OCI-LY7 (cell line): ENCODE measurements at regions not wholly inside any gene's neighbourhood (a gene's known extent, or its start where the extent isn't known, plus 50 kb on each side); places are given as distances from the start of the nearest gene placed in this dataset.

Experiments used
- BruUV-seq: library from RNA; stranded (reverse); fragments of 400-500 nt; replicated peaks from 2 replicates; lab custom pipeline; 2021; lab: Mats Ljungman, UMichigan
- CTCF ChIA-PET: fragments of 300-600 bp; sonication (Branson Sonifier 250); formaldehyde crosslinking; loops from one replicate; lab custom pipeline; 2022; ENCODE audit warnings: antibody characterized with exemption; ENCODE audit not compliant: unreplicated experiment; lab: Charles Lee
- POLR2A ChIA-PET: fragments of 300-600 bp; sonication (Branson Sonifier 250); formaldehyde crosslinking; loops from one replicate; lab custom pipeline; 2022; ENCODE audit warnings: antibody characterized with exemption; lab: Charles Lee
- DNase-seq: peaks from one replicate; pipeline ENCODE4 v3.0.0-alpha.2; 2015; ENCODE audit warnings: low spot score
- H2AFZ ChIP-seq: fragments of 200-600 bp; sonication (generic), shearing (Covaris generic); 2 replicates; pipeline ENCODE4 v1.6.1; 2014; ENCODE audit warnings: mild to moderate bottlenecking, antibody characterized with exemption, low read length, moderate library complexity
- H3K27ac ChIP-seq: fragments of 200-600 bp; sonication (generic); 2 replicates; pipeline ENCODE4 v1.5.1; 2014; ENCODE audit warnings: mixed run types, low read depth, mild to moderate bottlenecking, moderate library complexity, low read length, inconsistent platforms; ENCODE audit not compliant: poor library complexity, severe bottlenecking
- H3K36me3 ChIP-seq: fragments of 200-600 bp; sonication (generic); 2 replicates; pipeline ENCODE4 v1.6.1; 2014; ENCODE audit warnings: mild to moderate bottlenecking, antibody characterized with exemption, low read length, moderate library complexity, mixed read lengths; ENCODE audit not compliant: insufficient read depth
- H3K4me1 ChIP-seq: fragments of 200-600 bp; sonication (generic); 2 replicates; pipeline ENCODE4 v1.5.1; 2014; ENCODE audit warnings: mild to moderate bottlenecking, low read length; ENCODE audit not compliant: insufficient read depth, poor library complexity, severe bottlenecking
- H3K4me2 ChIP-seq: fragments of 200-600 bp; sonication (generic); 2 replicates; pipeline ENCODE4 v1.6.1; 2014; ENCODE audit warnings: mild to moderate bottlenecking, low read length
- H3K4me3 ChIP-seq: fragments of 200-600 bp; sonication (generic); 2 replicates; pipeline ENCODE4 v1.5.1; 2014; ENCODE audit warnings: mild to moderate bottlenecking, low read depth, low read length; ENCODE audit not compliant: poor library complexity, severe bottlenecking
- H3K79me2 ChIP-seq: fragments of 200-600 bp; sonication (generic); 2 replicates; pipeline ENCODE4 v1.6.1; 2016; ENCODE audit warnings: low read depth, mild to moderate bottlenecking, low read length, moderate library complexity, mixed read lengths; ENCODE audit not compliant: insufficient read depth
- H3K9me2 ChIP-seq: fragments of 200-600 bp; sonication (generic); 2 replicates; pipeline ENCODE4 v1.6.1; 2016; ENCODE audit warnings: mild to moderate bottlenecking, low read length, mixed read lengths; ENCODE audit not compliant: insufficient read depth
- H3K9me3 ChIP-seq: fragments of 200-600 bp; sonication (generic); 2 replicates; pipeline ENCODE4 v1.6.1; 2014; ENCODE audit warnings: mild to moderate bottlenecking, mixed run types, low read length, mixed read lengths
- H4K20me1 ChIP-seq: fragments of 200-600 bp; sonication (generic); 2 replicates; pipeline ENCODE4 v1.6.1; 2014; ENCODE audit warnings: mild to moderate bottlenecking, antibody characterized with exemption, low read length, moderate library complexity, mixed read lengths; ENCODE audit not compliant: insufficient read depth
- EZH2phosphoT487 ChIP-seq: fragments of 200-600 bp; sonication (generic); IDR thresholded peaks from 2 replicates; pipeline ENCODE4 v1.6.1; 2018; ENCODE audit warnings: low read depth, borderline replicate concordance, mild to moderate bottlenecking, mixed run types, antibody characterized with exemption, low read length, moderate library complexity, mixed read lengths
- intact Hi-C: fragments of 100-400 bp; cut with micrococcal nuclease; formaldehyde crosslinking; loops from one replicate; pipeline ENCODE4 v1.10.0; 2022; ENCODE audit not compliant: unreplicated experiment
- TF ChIP-seq, protein P1 (sequence below): fragments of 200-600 bp; sonication (generic); conservative IDR thresholded peaks from 2 replicates; pipeline ENCODE4 v1.5.1; 2014; ENCODE audit warnings: mild to moderate bottlenecking, antibody characterized with exemption, low read length, moderate library complexity, mixed read lengths

DNA sequence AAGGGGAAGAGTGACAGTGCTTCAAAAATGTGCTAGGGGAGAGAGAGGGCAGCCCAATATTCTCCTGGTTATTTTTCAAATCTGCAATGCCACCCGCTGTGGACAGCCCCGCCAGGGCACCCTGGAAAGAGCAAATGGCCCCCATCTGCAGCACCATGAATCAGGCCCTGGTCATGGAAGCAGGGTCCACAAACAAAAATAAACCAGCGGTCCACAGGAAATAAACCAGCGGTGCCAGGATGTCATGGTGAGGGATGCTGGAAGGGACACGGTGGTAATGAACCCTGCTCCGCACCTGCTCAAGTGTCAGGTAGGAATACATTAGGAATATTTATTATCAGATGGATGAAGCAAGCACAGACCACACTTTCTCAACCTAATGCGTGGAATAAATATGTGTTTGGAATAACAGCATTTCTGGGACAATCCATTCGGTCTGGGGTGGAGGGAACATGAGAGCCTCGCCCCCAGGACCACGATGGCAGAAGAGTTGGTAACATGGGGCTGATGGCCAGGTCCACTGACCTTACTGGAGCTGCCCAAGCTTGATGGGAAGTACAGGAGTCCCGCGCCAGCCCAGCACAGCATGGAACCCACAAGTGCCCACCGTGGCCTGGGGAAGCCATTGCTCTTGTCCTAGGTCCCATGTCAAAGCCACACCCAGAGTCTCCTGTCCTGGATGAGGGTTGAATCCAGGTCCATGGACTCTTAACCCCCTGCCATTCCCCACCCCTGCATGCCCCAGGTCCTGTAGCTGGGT is 181.7 kb downstream of the BRD1 start:
- H4K20me1 ChIP-seq: no peaks in the 10 kb centered on the region
- no peaks in the 10 kb centered on the region for H3K9me3 ChIP-seq
- H2AFZ ChIP-seq: no peak overlapping the region
- no peak for DNase-seq
- no peak overlapping the region for H3K4me3 ChIP-seq
- TF ChIP-seq, protein P1, sequence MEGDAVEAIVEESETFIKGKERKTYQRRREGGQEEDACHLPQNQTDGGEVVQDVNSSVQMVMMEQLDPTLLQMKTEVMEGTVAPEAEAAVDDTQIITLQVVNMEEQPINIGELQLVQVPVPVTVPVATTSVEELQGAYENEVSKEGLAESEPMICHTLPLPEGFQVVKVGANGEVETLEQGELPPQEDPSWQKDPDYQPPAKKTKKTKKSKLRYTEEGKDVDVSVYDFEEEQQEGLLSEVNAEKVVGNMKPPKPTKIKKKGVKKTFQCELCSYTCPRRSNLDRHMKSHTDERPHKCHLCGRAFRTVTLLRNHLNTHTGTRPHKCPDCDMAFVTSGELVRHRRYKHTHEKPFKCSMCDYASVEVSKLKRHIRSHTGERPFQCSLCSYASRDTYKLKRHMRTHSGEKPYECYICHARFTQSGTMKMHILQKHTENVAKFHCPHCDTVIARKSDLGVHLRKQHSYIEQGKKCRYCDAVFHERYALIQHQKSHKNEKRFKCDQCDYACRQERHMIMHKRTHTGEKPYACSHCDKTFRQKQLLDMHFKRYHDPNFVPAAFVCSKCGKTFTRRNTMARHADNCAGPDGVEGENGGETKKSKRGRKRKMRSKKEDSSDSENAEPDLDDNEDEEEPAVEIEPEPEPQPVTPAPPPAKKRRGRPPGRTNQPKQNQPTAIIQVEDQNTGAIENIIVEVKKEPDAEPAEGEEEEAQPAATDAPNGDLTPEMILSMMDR: no peak
- TF ChIP-seq EZH2phosphoT487: no peak
- peaks cover 11% of the 10 kb centered on the region for H3K79me2 ChIP-seq
- peaks cover 27% of the 10 kb centered on the region for H3K36me3 ChIP-seq
- intact Hi-C loops: no loop called here
- BruUV-seq: no TSS peak
- ChIA-PET POLR2A (no interaction called here), CTCF (no interaction called here)
- H3K4me2 ChIP-seq: no peak overlapping the region
- H3K9me2 ChIP-seq: no peaks in the 10 kb centered on the region
- H3K4me1 ChIP-seq: no peaks in the 10 kb centered on the region
- no peak overlapping the region for H3K27ac ChIP-seq

- no peak for DNase-seq
- no peak overlapping the region for H3K27ac ChIP-seq
- H4K20me1 ChIP-seq: no peaks in the 10 kb centered on the region
- no peaks in the 10 kb centered on the region for H3K4me1 ChIP-seq
- ChIA-PET CTCF (no interaction called here), POLR2A (no interaction called here)
- H3K79me2 ChIP-seq: 0 out of 2 replicates have a peak, but pooled peaks cover 4% of the 10 kb centered on the region
- TF ChIP-seq, protein P1: no peak
- TF ChIP-seq EZH2phosphoT487: no peak
- no peak overlapping the region for H3K4me3 ChIP-seq
- no peak overlapping the region for H2AFZ ChIP-seq
- no peaks in the 10 kb centered on the region for H3K9me2 ChIP-seq
- H3K9me3 ChIP-seq: no peaks in the 10 kb centered on the region
- BruUV-seq: no TSS peak
- H3K4me2 ChIP-seq: no peak overlapping the region
- peaks cover 21% of the 10 kb centered on the region for H3K36me3 ChIP-seq
- intact Hi-C loops: no loop called here
Measured at GRCh38 chr22:49645257-49645656, 182.4 kb downstream of the BRD1 start.

DNA sequence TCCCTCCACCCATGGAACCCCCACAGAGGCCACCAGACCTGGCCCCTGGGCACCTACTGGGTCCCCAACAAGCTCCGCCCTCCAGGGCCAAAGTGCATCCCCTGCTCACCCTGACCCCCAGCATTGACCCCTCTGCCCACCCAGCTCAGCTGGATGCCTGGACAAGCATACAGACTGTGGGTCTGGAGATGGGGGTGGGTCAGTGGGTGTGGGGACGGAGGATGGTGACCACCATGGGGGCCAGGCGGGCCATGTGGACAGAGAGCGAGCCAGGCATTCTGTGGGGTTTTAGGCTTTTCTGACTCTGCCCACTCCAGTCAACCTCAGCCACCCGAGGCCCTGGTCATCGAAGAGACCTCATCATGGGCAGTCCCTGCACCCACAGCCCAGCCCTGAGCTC is 183.7 kb downstream of the BRD1 start:
- intact Hi-C loops: no loop called here
- TF ChIP-seq EZH2phosphoT487: no peak
- TF ChIP-seq, protein P1: no peak
- ChIA-PET CTCF (no interaction called here), POLR2A (interaction anchor here (0.5 kb wide), 1 partner anchor 24 kb away, joined by 4 read pairs; no protein-coding TSS in a partner anchor)
- DNase-seq: no peak
- Histone ChIP-seq H3K4me1 (no peaks in the 10 kb centered on the region), H3K36me3 (peaks cover 14% of the 10 kb centered on the region), H2AFZ (no peak overlapping the region), H3K4me2 (no peak overlapping the region), H3K4me3 (no peak overlapping the region), H3K79me2 (no peaks in the 10 kb centered on the region), H4K20me1 (no peaks in the 10 kb centered on the region), H3K9me3 (no peaks in the 10 kb centered on the region), H3K27ac (no peak overlapping the region), H3K9me2 (no peaks in the 10 kb centered on the region)
- TSS peak; percentile 38 for BruUV-seq
